Neural cell (in vitro differentiated cells): ENCODE measurements at regions not wholly inside any gene's neighbourhood (a gene's known extent, or its start where the extent isn't known, plus 50 kb on each side); places are given as distances from the start of the nearest gene placed in this dataset.

Experiments
- H2AFZ ChIP-seq: fragments of 200-600, 300-800 bp; sonication (generic), shearing (Covaris generic); 2 replicates; pipeline ENCODE4 v1.6.0; 2014; ENCODE audit warnings: low read depth, mild to moderate bottlenecking, antibody characterized with exemption, low read length, moderate library complexity
- H3F3A ChIP-seq: fragments of 200-600 bp; shearing (Covaris generic); 2 replicates; pipeline ENCODE4 v1.6.1; 2016; ENCODE audit warnings: mild to moderate bottlenecking, moderate library complexity, mixed read lengths, antibody characterized with exemption, low read length; ENCODE audit not compliant: insufficient read depth, poor library complexity, severe bottlenecking
- H3K27ac ChIP-seq: fragments of 200-600, 300-800 bp; sonication (generic), shearing (Covaris generic); 2 replicates; pipeline ENCODE4 v1.5.1; 2014; ENCODE audit warnings: mild to moderate bottlenecking, low read length, moderate library complexity
- H3K27me3 ChIP-seq: fragments of 300-800, 200-600 bp; sonication (generic), shearing (Covaris generic); 2 replicates; pipeline ENCODE4 v1.6.0; 2014; ENCODE audit warnings: mild to moderate bottlenecking, low read depth, low read length, moderate library complexity; ENCODE audit not compliant: insufficient read depth
- H3K36me3 ChIP-seq: fragments of 300-800, 200-600 bp; sonication (generic), shearing (Covaris generic); 2 replicates; pipeline ENCODE4 v1.5.1; 2014; ENCODE audit warnings: mild to moderate bottlenecking, antibody characterized with exemption, low read length, moderate library complexity; ENCODE audit not compliant: insufficient read depth
- H3K4me2 ChIP-seq: fragments of 300-800, 200-600 bp; sonication (generic), shearing (Covaris generic); 2 replicates; pipeline ENCODE4 v1.6.0; 2014; ENCODE audit warnings: mild to moderate bottlenecking, low read length
- H3K4me3 ChIP-seq: fragments of 300-800, 200-600 bp; sonication (generic), shearing (Covaris generic); 2 replicates; pipeline ENCODE4 v1.5.1; 2014; ENCODE audit warnings: mild to moderate bottlenecking, low read length, moderate library complexity
- H3K79me2 ChIP-seq: fragments of 200-600 bp; shearing (Covaris generic); replicated peaks from 2 replicates; pipeline ENCODE4 v1.6.0; 2014; ENCODE audit warnings: mild to moderate bottlenecking, low read length, moderate library complexity; ENCODE audit not compliant: insufficient read depth
- H3K9ac ChIP-seq: fragments of 300-800, 200-600 bp; sonication (generic), shearing (Covaris generic); 2 replicates; pipeline ENCODE4 v1.6.1; 2016; ENCODE audit warnings: mild to moderate bottlenecking, low read length, mixed read lengths
- H3K9me2 ChIP-seq: fragments of 200-600 bp; shearing (Covaris generic); 2 replicates; pipeline ENCODE4 v1.6.1; 2016; ENCODE audit warnings: mild to moderate bottlenecking, low read length, mixed read lengths; ENCODE audit not compliant: insufficient read depth
- H3K9me3 ChIP-seq: fragments of 200-600, 300-800 bp; sonication (generic), shearing (Covaris generic); 2 replicates; pipeline ENCODE4 v1.6.1; 2016; ENCODE audit warnings: mild to moderate bottlenecking, mixed run types, low read length, moderate library complexity, mixed read lengths
- H4K20me1 ChIP-seq: fragments of 200-600 bp; shearing (Covaris generic); 2 replicates; pipeline ENCODE4 v1.6.1; 2016; ENCODE audit warnings: mild to moderate bottlenecking, mixed run types; ENCODE audit not compliant: insufficient read depth
- EP300 ChIP-seq: fragments of 450-650 bp; conservative IDR thresholded peaks from 2 replicates; pipeline ENCODE4 v1.6.1; 2014; ENCODE audit warnings: antibody characterized with exemption, mild to moderate bottlenecking, moderate library complexity; ENCODE audit not compliant: poor library complexity, severe bottlenecking
- EZH2 ChIP-seq: fragments of 200-600, 300-800 bp; shearing (Covaris generic), sonication (generic); IDR thresholded peaks from 2 replicates; pipeline ENCODE4 v1.6.1; 2014; ENCODE audit warnings: antibody characterized with exemption, low read length, borderline replicate concordance, mild to moderate bottlenecking; ENCODE audit not compliant: insufficient read depth, poor library complexity, severe bottlenecking
- MXI1 ChIP-seq: fragments of 450-650 bp; conservative IDR thresholded peaks from 2 replicates; pipeline ENCODE4 v1.6.1; 2014; ENCODE audit warnings: antibody characterized with exemption, mild to moderate bottlenecking; ENCODE audit not compliant: poor library complexity, severe bottlenecking
- POLR2AphosphoS5 ChIP-seq: IDR thresholded peaks from 2 replicates; pipeline ENCODE4 v1.6.1; 2012
- RAD21 ChIP-seq: fragments of 450-650 bp; conservative IDR thresholded peaks from 2 replicates; pipeline ENCODE4 v1.6.1; 2014; ENCODE audit warnings: antibody characterized with exemption, mild to moderate bottlenecking, moderate library complexity
- SMC3 ChIP-seq: fragments of 450-650 bp; conservative IDR thresholded peaks from 2 replicates; pipeline ENCODE4 v1.6.1; 2014; ENCODE audit warnings: antibody characterized with exemption, mild to moderate bottlenecking, moderate library complexity; ENCODE audit not compliant: poor library complexity
- TAF1 ChIP-seq: IDR thresholded peaks from 2 replicates; pipeline ENCODE4 v1.6.1; 2012; ENCODE audit warnings: low read depth
- TF ChIP-seq, protein P1 (sequence below): IDR thresholded peaks from 2 replicates; pipeline ENCODE4 v1.6.1; 2012; ENCODE audit warnings: borderline replicate concordance
- TF ChIP-seq, protein P2 (sequence below): fragments of 450-650 bp; IDR thresholded peaks from 2 replicates; pipeline ENCODE4 v1.5.1; 2014; ENCODE audit warnings: antibody characterized with exemption, mild to moderate bottlenecking, moderate library complexity; ENCODE audit not compliant: poor library complexity, severe bottlenecking

DNA sequence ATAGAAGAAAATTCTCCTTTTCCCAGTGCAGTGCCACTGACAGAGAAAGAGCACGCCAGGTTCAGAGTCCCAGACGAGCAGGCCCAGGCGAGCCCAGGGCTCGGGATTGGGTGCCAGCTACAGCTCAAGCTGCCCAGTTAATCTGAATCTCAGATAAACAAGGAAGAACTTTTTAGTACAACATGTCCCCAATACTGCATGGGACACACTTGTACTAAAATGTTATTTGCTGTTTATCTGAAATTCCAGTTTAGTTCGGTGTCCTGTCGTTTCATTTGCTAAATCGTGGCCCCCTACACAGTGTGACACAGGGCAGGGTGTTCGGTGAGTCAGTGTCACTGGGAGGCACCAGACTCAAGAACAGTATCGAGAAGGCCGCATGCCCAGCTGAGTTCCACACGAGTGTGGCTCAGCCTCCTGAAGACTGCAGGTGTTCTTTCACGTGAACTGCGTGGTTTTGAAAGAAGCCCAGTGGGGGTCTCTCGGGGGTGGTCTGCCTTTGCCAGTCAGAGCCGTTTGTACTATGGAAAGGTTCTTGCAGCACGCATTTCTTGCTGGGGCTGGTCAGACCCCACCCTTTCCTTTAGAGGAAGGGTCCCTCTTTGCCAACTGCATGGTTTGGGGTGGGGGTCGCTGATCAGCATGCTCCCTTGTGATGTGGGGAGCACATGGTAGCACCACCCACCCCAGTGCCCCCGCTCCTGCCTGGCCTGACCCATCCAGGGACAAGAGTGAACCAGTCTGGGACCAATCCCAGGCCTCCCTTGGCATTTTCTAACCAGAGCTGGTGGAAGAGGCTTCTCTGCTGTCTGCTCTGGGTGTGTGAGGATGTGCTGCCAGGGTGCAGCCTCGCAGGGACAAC is 115.6 kb upstream of the B3GAT1 start:
- Histone ChIP-seq H4K20me1 (no peaks in the 10 kb centered on the region), H3K27ac (no peak overlapping the region), H3K9me2 (no peaks in the 10 kb centered on the region), H3K27me3 (no peaks in the 10 kb centered on the region), H3K79me2 (no peaks in the 10 kb centered on the region), H3K4me3 (no peak overlapping the region), H3K9me3 (no peaks in the 10 kb centered on the region), H2AFZ (no peak overlapping the region), H3K4me2 (no peak overlapping the region), H3F3A (no peaks in the 10 kb centered on the region), H3K36me3 (no peaks in the 10 kb centered on the region), H3K9ac (no peak overlapping the region)
- TF ChIP-seq MXI1: no peak
- TF ChIP-seq TAF1: no peak
- no peak for TF ChIP-seq EZH2
- TF ChIP-seq SMC3: no peak
- TF ChIP-seq EP300: no peak
- TF ChIP-seq, protein P1, sequence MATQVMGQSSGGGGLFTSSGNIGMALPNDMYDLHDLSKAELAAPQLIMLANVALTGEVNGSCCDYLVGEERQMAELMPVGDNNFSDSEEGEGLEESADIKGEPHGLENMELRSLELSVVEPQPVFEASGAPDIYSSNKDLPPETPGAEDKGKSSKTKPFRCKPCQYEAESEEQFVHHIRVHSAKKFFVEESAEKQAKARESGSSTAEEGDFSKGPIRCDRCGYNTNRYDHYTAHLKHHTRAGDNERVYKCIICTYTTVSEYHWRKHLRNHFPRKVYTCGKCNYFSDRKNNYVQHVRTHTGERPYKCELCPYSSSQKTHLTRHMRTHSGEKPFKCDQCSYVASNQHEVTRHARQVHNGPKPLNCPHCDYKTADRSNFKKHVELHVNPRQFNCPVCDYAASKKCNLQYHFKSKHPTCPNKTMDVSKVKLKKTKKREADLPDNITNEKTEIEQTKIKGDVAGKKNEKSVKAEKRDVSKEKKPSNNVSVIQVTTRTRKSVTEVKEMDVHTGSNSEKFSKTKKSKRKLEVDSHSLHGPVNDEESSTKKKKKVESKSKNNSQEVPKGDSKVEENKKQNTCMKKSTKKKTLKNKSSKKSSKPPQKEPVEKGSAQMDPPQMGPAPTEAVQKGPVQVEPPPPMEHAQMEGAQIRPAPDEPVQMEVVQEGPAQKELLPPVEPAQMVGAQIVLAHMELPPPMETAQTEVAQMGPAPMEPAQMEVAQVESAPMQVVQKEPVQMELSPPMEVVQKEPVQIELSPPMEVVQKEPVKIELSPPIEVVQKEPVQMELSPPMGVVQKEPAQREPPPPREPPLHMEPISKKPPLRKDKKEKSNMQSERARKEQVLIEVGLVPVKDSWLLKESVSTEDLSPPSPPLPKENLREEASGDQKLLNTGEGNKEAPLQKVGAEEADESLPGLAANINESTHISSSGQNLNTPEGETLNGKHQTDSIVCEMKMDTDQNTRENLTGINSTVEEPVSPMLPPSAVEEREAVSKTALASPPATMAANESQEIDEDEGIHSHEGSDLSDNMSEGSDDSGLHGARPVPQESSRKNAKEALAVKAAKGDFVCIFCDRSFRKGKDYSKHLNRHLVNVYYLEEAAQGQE: no peak
- TF ChIP-seq, protein P2, sequence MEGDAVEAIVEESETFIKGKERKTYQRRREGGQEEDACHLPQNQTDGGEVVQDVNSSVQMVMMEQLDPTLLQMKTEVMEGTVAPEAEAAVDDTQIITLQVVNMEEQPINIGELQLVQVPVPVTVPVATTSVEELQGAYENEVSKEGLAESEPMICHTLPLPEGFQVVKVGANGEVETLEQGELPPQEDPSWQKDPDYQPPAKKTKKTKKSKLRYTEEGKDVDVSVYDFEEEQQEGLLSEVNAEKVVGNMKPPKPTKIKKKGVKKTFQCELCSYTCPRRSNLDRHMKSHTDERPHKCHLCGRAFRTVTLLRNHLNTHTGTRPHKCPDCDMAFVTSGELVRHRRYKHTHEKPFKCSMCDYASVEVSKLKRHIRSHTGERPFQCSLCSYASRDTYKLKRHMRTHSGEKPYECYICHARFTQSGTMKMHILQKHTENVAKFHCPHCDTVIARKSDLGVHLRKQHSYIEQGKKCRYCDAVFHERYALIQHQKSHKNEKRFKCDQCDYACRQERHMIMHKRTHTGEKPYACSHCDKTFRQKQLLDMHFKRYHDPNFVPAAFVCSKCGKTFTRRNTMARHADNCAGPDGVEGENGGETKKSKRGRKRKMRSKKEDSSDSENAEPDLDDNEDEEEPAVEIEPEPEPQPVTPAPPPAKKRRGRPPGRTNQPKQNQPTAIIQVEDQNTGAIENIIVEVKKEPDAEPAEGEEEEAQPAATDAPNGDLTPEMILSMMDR: no peak
- no peak for TF ChIP-seq POLR2AphosphoS5
- no peak for TF ChIP-seq RAD21

DNA sequence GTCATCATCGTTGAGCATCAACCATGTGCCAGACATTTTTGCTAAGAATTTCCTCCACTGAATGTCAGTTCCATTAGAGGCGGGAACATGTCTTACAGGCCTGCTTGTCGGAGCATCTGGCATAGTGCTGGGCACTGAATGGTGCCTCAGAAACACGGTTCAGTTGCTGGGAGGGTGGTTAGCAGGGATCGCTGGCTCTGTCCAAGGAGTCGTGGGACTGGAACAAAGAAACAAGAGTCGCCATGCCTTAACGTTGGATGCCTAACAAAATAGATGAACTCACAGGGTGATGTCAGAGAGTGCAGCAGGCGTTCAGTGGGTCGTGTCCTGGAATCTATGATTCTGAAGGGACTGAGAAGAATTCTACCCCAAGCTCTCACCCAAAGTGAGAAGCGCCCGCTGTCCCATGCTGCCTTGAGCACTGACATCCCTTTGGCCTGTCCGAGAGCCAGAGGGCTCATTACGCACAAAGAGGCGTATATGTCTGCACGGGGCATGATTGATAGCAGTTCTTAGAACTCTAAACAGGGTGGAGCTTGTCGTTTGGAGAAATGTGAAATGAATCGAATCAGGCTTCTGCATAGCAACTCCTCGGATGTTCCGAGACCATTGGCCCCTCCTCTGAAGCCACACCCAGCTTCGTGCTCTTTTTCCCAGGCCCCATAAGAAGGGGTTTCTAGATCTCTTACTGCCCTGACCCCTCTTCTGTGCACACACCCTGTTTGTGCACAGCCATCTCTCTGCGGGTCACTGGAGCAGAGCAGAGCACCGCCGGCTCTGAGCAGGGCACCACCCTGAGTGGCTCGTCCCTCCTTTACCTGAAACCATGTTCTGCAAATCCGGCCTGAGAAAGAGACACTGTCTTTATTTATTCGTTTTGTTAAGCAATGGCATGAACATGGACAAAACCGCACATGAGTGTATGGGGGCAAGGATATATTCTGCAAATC is 113.1 kb upstream of the B3GAT1 start:
- no peak overlapping the region for H3K9ac ChIP-seq
- H3K27ac ChIP-seq: no peak overlapping the region

More for the DNA sequence above, 113.1 kb upstream of the B3GAT1 start:
- H3K79me2 ChIP-seq: no peaks in the 10 kb centered on the region
- H3K36me3 ChIP-seq: no peaks in the 10 kb centered on the region
- H3K9me2 ChIP-seq: no peaks in the 10 kb centered on the region
- no peak overlapping the region for H3K4me3 ChIP-seq
- H3K9me3 ChIP-seq: no peaks in the 10 kb centered on the region
- H4K20me1 ChIP-seq: no peaks in the 10 kb centered on the region
- H3K27me3 ChIP-seq: no peaks in the 10 kb centered on the region
- TF ChIP-seq MXI1 (no peak), SMC3 (no peak), TAF1 (no peak), POLR2AphosphoS5 (no peak), EP300 (no peak), RAD21 (no peak), EZH2 (no peak)
- TF ChIP-seq, protein P1: no peak
- TF ChIP-seq, protein P2: no peak
- H3K4me2 ChIP-seq: no peak overlapping the region
- H3F3A ChIP-seq: no peaks in the 10 kb centered on the region
- no peak overlapping the region for H2AFZ ChIP-seq
